Immature natural killer cell (primary cell): ENCODE measurements at regions not wholly inside any gene's neighbourhood (a gene's known extent, or its start where the extent isn't known, plus 50 kb on each side); places are given as distances from the start of the nearest gene placed in this dataset.

Source experiments
- DNase-seq, 3 donors: peaks; one replicate each; pipeline ENCODE4 v3.0.0; 2022; ENCODE audit warnings: mixed read lengths in 1 of 3
- H3K27ac Mint-ChIP-seq, 6 donors: one replicate each; pipeline ENCODE4 v1.8.0; 2020; ENCODE audit warnings: mixed read lengths in 6 of 6, mild to moderate bottlenecking in 5 of 6, inconsistent platforms in 4 of 6, moderate library complexity in 3 of 6
- H3K27me3 Mint-ChIP-seq, 3 donors: one replicate each; pipeline ENCODE4 v1.8.0; 2020 to 2021; ENCODE audit warnings: low read depth in 3 of 3, mild to moderate bottlenecking in 3 of 3, mixed read lengths in 3 of 3, moderate library complexity in 3 of 3, inconsistent platforms in 1 of 3
- H3K36me3 Mint-ChIP-seq, 3 donors: one replicate each; pipeline ENCODE4 v1.8.0; 2020; ENCODE audit warnings: mixed read lengths in 3 of 3, inconsistent platforms in 2 of 3, mild to moderate bottlenecking in 2 of 3
- H3K4me1 Mint-ChIP-seq, 2 donors: one replicate each; pipeline ENCODE4 v1.8.0; 2020; ENCODE audit warnings: inconsistent platforms in 2 of 2, mild to moderate bottlenecking in 2 of 2, mixed read lengths in 2 of 2, moderate library complexity in 1 of 2
- H3K4me3 Mint-ChIP-seq, 5 donors: one replicate each; pipeline ENCODE4 v1.8.0; 2020; ENCODE audit warnings: mild to moderate bottlenecking in 5 of 5, mixed read lengths in 5 of 5, inconsistent platforms in 3 of 5, moderate library complexity in 3 of 5
- H3K9me3 Mint-ChIP-seq, 6 donors: one replicate each; pipeline ENCODE4 v1.8.0; 2020; ENCODE audit warnings: mild to moderate bottlenecking in 6 of 6, mixed read lengths in 6 of 6, inconsistent platforms in 4 of 6, moderate library complexity in 3 of 6

GRCh38 chr11:70521475-70522308 lies 123.4 kb downstream of the CTTN start:
- H3K36me3 Mint-ChIP-seq, result no peaks in the 10 kb centered on the region

DNA sequence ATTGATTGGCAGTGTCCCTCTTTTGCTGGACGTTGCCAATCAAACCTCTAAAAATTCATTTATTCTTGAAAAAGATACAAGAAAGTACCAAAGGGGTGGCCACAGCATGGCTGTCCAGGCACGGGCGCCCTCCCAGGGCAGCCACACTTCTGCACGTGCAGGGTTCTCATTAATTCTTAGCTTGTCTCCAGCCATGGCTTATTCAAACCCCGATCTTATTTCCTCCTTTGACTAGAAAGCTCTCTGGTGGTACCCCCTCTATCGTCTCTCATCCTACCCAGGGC lies 123.9 kb downstream of the CTTN start:
- no peaks in the 10 kb centered on the region for H3K9me3 Mint-ChIP-seq
- DNase-seq, result no peak
- peaks cover 8 to 13% (median 10%) of the 10 kb centered on the region in 3 donors for H3K27me3 Mint-ChIP-seq
- no peak overlapping the region for H3K27ac Mint-ChIP-seq
- no peaks in the 10 kb centered on the region for H3K4me1 Mint-ChIP-seq
- no peaks in the 10 kb centered on the region for H3K36me3 Mint-ChIP-seq
- H3K4me3 Mint-ChIP-seq, result no peak overlapping the region

More at GRCh38 chr11:70521475-70522308, 123.4 kb downstream of the CTTN start:
- Mint-ChIP-seq H3K27ac (no peak overlapping the region), H3K27me3 (peaks cover 8 to 13% (median 10%) of the 10 kb centered on the region in 3 donors), H3K9me3 (no peaks in the 10 kb centered on the region), H3K4me3 (no peak overlapping the region), H3K4me1 (no peaks in the 10 kb centered on the region)
- DNase-seq, result no peak

- Mint-ChIP-seq H3K9me3 (no peaks in the 10 kb centered on the region), H3K27ac (no peak overlapping the region), H3K27me3 (peaks cover 4 to 13% (median 10%) of the 10 kb centered on the region in 3 donors), H3K4me3 (no peak overlapping the region), H3K4me1 (no peaks in the 10 kb centered on the region), H3K36me3 (no peaks in the 10 kb centered on the region)
- peak in 2 of 3 donors; percentile 8 to 13 for DNase-seq
Measured at GRCh38 chr11:70522593-70523311, 124.4 kb downstream of the CTTN start.

GRCh38 chr11:70523384-70524095 lies 125.2 kb downstream of the CTTN start:
- Mint-ChIP-seq H3K27me3 (peaks cover 4 to 13% (median 10%) of the 10 kb centered on the region in 3 donors), H3K36me3 (no peaks in the 10 kb centered on the region), H3K4me1 (no peaks in the 10 kb centered on the region), H3K27ac (no peak overlapping the region), H3K9me3 (no peaks in the 10 kb centered on the region), H3K4me3 (no peak overlapping the region)
- DNase-seq, result no peak

DNA sequence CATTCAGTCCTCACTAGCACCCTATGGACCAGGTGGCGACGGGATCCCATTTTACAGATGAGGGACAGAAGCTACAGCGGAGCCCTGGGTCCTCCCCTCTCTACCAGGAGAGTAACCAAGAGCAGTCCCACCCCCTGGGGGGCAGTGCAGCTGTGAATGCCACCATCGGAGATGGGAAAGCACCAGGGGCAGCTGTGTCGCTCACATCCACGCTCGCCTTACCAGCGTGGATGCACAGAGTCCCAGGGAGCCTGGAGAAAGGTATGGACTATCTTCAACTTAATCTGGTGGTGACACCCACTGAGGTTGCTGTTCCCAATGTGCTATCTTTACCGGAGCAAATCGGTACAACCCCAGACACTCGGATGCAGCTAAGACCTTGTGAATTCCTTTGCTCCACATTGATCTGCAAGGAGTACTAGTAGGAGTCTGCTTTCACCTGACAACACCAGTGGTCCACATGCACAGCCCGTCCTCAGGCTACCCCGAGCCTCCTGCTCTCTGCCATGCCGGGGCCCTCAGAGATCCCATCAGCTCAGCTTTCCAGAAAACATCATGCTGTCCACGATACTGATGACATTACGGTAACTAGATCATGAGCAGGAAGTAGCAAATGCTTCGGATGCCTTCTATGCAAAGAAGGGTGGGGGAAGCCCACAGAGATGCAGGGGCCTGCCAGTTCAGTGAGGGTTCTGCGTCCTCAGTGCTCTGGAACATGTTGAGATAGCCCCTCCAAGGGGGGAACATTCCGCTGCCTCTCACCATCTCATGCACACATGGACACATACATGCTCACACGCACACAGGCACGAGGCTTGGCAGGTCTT lies 126.0 kb downstream of the CTTN start:
- peaks cover 4 to 13% (median 10%) of the 10 kb centered on the region in 3 donors for H3K27me3 Mint-ChIP-seq
- no peaks in the 10 kb centered on the region for H3K36me3 Mint-ChIP-seq
- no peak for DNase-seq
- H3K4me1 Mint-ChIP-seq, result no peaks in the 10 kb centered on the region
- H3K4me3 Mint-ChIP-seq, result no peak overlapping the region
- no peaks in the 10 kb centered on the region for H3K9me3 Mint-ChIP-seq
- H3K27ac Mint-ChIP-seq, result no peak overlapping the region

GRCh38 chr11:70525006-70525405 lies 126.7 kb downstream of the CTTN start:
- DNase-seq, result no peak
- Mint-ChIP-seq H3K9me3 (no peaks in the 10 kb centered on the region), H3K27me3 (peaks cover 5 to 14% (median 13%) of the 10 kb centered on the region in 3 donors), H3K4me1 (no peaks in the 10 kb centered on the region), H3K27ac (no peak overlapping the region), H3K4me3 (no peak overlapping the region), H3K36me3 (no peaks in the 10 kb centered on the region)

DNA sequence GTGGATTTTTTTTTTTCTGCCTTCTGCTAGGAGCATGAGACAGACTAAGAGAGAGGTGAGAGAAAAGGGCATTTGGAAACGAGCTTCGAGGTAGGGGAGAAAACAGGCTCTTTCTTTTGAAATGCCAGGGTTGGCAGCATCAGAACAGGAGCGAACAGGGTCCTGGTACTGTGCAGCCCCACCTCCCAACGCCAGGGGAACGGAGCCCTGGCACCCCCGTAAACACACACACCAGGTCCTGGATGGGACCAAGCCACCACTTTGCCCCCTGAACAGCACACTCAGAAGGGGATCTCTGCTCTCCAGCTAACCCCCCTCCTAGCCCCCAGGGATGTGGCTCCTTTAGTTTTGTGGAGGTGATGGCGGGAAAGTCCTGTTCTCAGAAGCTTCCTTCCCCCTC lies 127.1 kb downstream of the CTTN start:
- no peak overlapping the region for H3K4me3 Mint-ChIP-seq
- H3K27me3 Mint-ChIP-seq, result peaks cover 3 to 14% (median 13%) of the 10 kb centered on the region in 3 donors
- no peaks in the 10 kb centered on the region for H3K4me1 Mint-ChIP-seq
- H3K9me3 Mint-ChIP-seq, result no peaks in the 10 kb centered on the region
- no peak overlapping the region for H3K27ac Mint-ChIP-seq
- H3K36me3 Mint-ChIP-seq, result no peaks in the 10 kb centered on the region
- no peak for DNase-seq

DNA sequence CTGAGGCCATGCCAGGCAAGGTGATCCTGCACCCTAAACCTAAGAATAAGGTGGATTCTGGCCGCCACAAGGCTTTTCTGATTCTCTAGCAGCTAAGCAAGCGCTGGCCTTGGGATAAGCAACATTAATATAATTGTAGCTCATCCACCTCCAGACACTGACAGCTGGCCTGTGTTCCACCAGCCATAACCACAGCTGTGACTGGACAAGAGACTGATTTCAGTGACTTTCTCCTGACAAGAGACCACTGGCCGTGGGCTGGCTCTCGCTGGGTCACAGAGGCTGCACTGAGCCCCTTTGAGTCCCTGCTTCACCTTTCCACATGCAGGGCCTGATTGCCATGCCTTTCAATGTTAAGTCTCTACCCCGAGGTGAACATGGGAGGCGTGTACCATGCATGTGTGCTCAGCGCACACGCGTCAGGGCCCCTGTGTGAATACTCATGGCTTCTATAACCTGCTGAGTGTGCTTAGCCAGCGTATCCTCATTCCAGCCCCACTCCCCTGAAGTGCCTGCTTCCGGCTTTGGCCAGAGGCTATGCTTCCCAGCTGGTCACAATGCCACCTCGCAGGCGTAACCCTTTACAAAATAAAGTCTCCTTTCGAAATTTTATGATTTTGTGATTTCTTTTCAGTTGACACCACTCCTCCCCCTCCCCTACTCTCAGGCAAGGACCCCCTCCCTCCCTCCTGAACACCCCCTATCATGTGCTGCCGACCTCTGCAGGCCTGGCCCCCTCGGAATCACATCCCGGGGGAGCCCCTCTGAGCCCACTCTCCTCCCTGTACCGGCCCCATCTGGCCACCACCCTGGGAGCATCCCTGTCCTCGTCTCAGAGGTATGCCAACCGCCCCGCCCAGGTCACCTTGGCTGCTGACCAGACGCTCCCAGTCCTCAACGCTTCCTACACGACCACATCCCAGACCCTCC lies 128.1 kb downstream of the CTTN start:
- Mint-ChIP-seq H3K27ac (no peak overlapping the region), H3K4me1 (no peaks in the 10 kb centered on the region), H3K27me3 (peaks cover 3 to 11% (median 9%) of the 10 kb centered on the region in 3 donors), H3K36me3 (no peaks in the 10 kb centered on the region), H3K4me3 (no peak overlapping the region), H3K9me3 (no peaks in the 10 kb centered on the region)
- DNase-seq, result no peak

GRCh38 chr11:70527046-70527395 lies 128.7 kb downstream of the CTTN start:
- no peak for DNase-seq
- Mint-ChIP-seq H3K9me3 (no peaks in the 10 kb centered on the region), H3K27me3 (peaks cover 3 to 9% (median 7%) of the 10 kb centered on the region in 3 donors), H3K36me3 (no peaks in the 10 kb centered on the region), H3K27ac (no peak overlapping the region), H3K4me1 (no peaks in the 10 kb centered on the region), H3K4me3 (no peak overlapping the region)

DNA sequence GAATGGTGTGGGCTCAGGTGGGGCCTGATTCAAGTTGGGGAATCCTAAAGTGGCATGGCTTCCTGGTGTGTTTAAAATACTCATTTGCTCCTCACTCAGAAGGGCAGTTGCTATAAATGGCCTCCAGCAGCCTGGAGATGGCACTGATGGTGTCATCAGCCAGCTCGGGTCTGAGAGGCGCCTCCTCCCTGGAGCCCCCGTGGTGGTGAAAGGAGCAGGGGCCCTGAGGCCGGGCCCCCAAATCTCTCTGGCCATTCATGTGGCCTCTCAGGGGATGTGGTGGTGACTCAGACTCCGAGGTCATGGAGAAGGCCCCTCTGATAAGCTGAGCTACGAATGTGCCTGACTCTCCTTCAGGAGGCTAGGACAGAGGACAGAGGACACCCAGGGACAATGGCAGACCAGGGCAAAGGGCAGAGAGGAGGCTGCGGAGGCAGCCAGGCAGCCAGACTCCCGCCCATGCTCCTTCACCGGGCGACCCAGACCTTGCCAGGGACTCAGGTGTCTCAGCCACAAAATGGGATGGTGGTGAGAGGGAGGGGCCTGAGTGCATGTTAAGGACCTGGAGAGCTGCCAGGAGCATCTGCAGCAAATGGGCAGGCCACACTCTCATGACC lies 129.2 kb downstream of the CTTN start:
- H3K27ac Mint-ChIP-seq, result no peak overlapping the region
- H3K4me3 Mint-ChIP-seq, result no peak overlapping the region
- no peaks in the 10 kb centered on the region for H3K4me1 Mint-ChIP-seq
- peaks cover 1 to 7% (median 6%) of the 10 kb centered on the region in 3 donors for H3K27me3 Mint-ChIP-seq
- H3K9me3 Mint-ChIP-seq, result no peaks in the 10 kb centered on the region
- no peak for DNase-seq
- H3K36me3 Mint-ChIP-seq, result no peaks in the 10 kb centered on the region

GRCh38 chr11:70528046-70528793 lies 129.9 kb downstream of the CTTN start:
- Mint-ChIP-seq H3K27me3 (peaks cover 1 to 6% (median 3%) of the 10 kb centered on the region in 3 donors), H3K36me3 (no peaks in the 10 kb centered on the region), H3K9me3 (no peaks in the 10 kb centered on the region), H3K4me3 (no peak overlapping the region), H3K27ac (no peak overlapping the region), H3K4me1 (no peaks in the 10 kb centered on the region)
- DNase-seq, result no peak
